ENCODE measurements at regions not wholly inside any gene's neighbourhood (a gene's known extent, or its start where the extent isn't known, plus 50 kb on each side); places are given as distances from the start of the nearest gene placed in this dataset.

- WGBS, 10 experiments: 31 to 100% (median 70%) methylated on average over 2 of the region's 2 CpGs; no CpG with 5 or more reads in 2 of the 10 experiments
These were observed 415.9 kb downstream of the SLC4A3 start for GRCh38 chr2:220043155-220043989.

GRCh38 chr2:220043990-220044335 is 416.5 kb downstream of the SLC4A3 start:
- no peak overlapping the region for H3K27ac ChIP-seq
- no peak overlapping the region for H3K4me3 ChIP-seq
- peaks cover 6 to 11% of the 10 kb centered on the region in 2 donors for H3K4me1 ChIP-seq (replicated peaks in 1 of 2)
- 61 to 100% (median 91%) methylated on average over 1 to 3 of the region's 3 CpGs for WGBS, 10 experiments
- in situ Hi-C loops (cut with MboI; ENCODE audit: low pct_unique_long_range_greater_than_20kb in 2 of 9, low sequenced_read_pairs in 9 of 9, unreplicated experiment in 9 of 9): no loop called here
- ATAC-seq (replicated peaks in 6 of 8): no peak

More at GRCh38 chr2:220043155-220043989, 415.9 kb downstream of the SLC4A3 start:
- ATAC-seq (replicated peaks in 6 of 8): peak in 2 of 8 experiments; percentile 36 to 69
- no peak overlapping the region for H3K4me3 ChIP-seq
- H3K4me1 ChIP-seq (replicated peaks in 1 of 2): peaks cover 6 to 11% of the 10 kb centered on the region in 2 donors
- H3K27ac ChIP-seq: no peak overlapping the region
- in situ Hi-C loops (cut with MboI; ENCODE audit: low pct_unique_long_range_greater_than_20kb in 2 of 9, low sequenced_read_pairs in 9 of 9, unreplicated experiment in 9 of 9): no loop called here

- H3K4me1 ChIP-seq (replicated peaks in 1 of 2): peaks cover 6 to 11% of the 10 kb centered on the region in 2 donors
- no peak overlapping the region for H3K27ac ChIP-seq
- in situ Hi-C loops (cut with MboI; ENCODE audit: low pct_unique_long_range_greater_than_20kb in 2 of 9, low sequenced_read_pairs in 9 of 9, unreplicated experiment in 9 of 9): no loop called here
- H3K4me3 ChIP-seq: no peak overlapping the region
- ATAC-seq (replicated peaks in 6 of 8): no peak
- whole genome bisulfite sequencing, 10 experiments: 11 to 100% (median 45%) methylated on average over 1 of the region's 1 CpG; no CpG with 5 or more reads in 5 of the 10 experiments
These were observed 417.0 kb downstream of the SLC4A3 start for GRCh38 chr2:220044383-220044782.

- peaks cover 2 to 6% of the 10 kb centered on the region in 2 donors for H3K4me1 ChIP-seq (replicated peaks in 1 of 2)
- 35 to 100% (median 86%) methylated on average over 1 to 2 of the region's 2 CpGs; no CpG with 5 or more reads in 3 of the 10 experiments for WGBS, 10 experiments
- H3K27ac ChIP-seq: no peak overlapping the region
- in situ Hi-C loops (cut with MboI; ENCODE audit: low pct_unique_long_range_greater_than_20kb in 2 of 9, low sequenced_read_pairs in 9 of 9, unreplicated experiment in 9 of 9): no loop called here
- ATAC-seq (replicated peaks in 6 of 8): no peak
- H3K4me3 ChIP-seq: no peak overlapping the region
These were observed 419.1 kb downstream of the SLC4A3 start for GRCh38 chr2:220046507-220046906.

GRCh38 chr2:220051716-220052115 is 424.3 kb downstream of the SLC4A3 start:
- H3K4me3 ChIP-seq: no peak overlapping the region
- H3K27ac ChIP-seq: no peak overlapping the region
- in situ Hi-C loops (cut with MboI; ENCODE audit: low pct_unique_long_range_greater_than_20kb in 2 of 9, low sequenced_read_pairs in 9 of 9, unreplicated experiment in 9 of 9): loop anchor here in 1 of 9 experiments (25.0 kb wide), 1 partner anchor 314 kb away; no protein-coding TSS in a partner anchor
- 0 to 100% (median 77%) methylated on average over 1 to 3 of the region's 3 CpGs; no CpG with 5 or more reads in 4 of the 10 experiments for WGBS, 10 experiments
- ATAC-seq (replicated peaks in 6 of 8): no peak
- H3K4me1 ChIP-seq (replicated peaks in 1 of 2): no peaks in the 10 kb centered on the region

GRCh38 chr2:220053919-220054318 is 426.5 kb downstream of the SLC4A3 start:
- no peak for ATAC-seq (replicated peaks in 6 of 8)
- peaks cover 0 to 3% of the 10 kb centered on the region in 2 donors for H3K4me1 ChIP-seq (replicated peaks in 1 of 2)
- no peak overlapping the region for H3K4me3 ChIP-seq
- H3K27ac ChIP-seq: no peak overlapping the region
- in situ Hi-C loops (cut with MboI; ENCODE audit: low pct_unique_long_range_greater_than_20kb in 2 of 9, low sequenced_read_pairs in 9 of 9, unreplicated experiment in 9 of 9): loop anchor here in 1 of 9 experiments (25.0 kb wide), 1 partner anchor 317 kb away; no protein-coding TSS in a partner anchor

- peaks cover 0 to 3% of the 10 kb centered on the region in 2 donors for H3K4me1 ChIP-seq (replicated peaks in 1 of 2)
- no peak for ATAC-seq (replicated peaks in 6 of 8)
- in situ Hi-C loops (cut with MboI; ENCODE audit: low pct_unique_long_range_greater_than_20kb in 2 of 9, low sequenced_read_pairs in 9 of 9, unreplicated experiment in 9 of 9): loop anchor here in 1 of 9 experiments (25.0 kb wide), 1 partner anchor 320 kb away; no protein-coding TSS in a partner anchor
- H3K27ac ChIP-seq: no peak overlapping the region
- 17 to 80% (median 58%) methylated on average over 1 to 3 of the region's 3 CpGs; no CpG with 5 or more reads in 3 of the 10 experiments for WGBS, 10 experiments
- no peak overlapping the region for H3K4me3 ChIP-seq
These were observed 430.0 kb downstream of the SLC4A3 start for GRCh38 chr2:220057391-220057790.

- in situ Hi-C loops (cut with MboI; ENCODE audit: low pct_unique_long_range_greater_than_20kb in 2 of 9, low sequenced_read_pairs in 9 of 9, unreplicated experiment in 9 of 9): loop anchor here in 1 of 9 experiments (25.0 kb wide), 1 partner anchor 321 kb away; no protein-coding TSS in a partner anchor
- 20 to 94% (median 77%) methylated on average over 1 to 7 of the region's 9 CpGs; no CpG with 5 or more reads in 3 of the 10 experiments for WGBS, 10 experiments
These were observed 430.5 kb downstream of the SLC4A3 start for GRCh38 chr2:220057916-220058315.

GRCh38 chr2:220064111-220065030 is 436.9 kb downstream of the SLC4A3 start:
- H3K27ac ChIP-seq: no peak overlapping the region
- H3K4me3 ChIP-seq: no peak overlapping the region
- no peak for ATAC-seq (replicated peaks in 6 of 8)
- in situ Hi-C loops (cut with MboI; ENCODE audit: low pct_unique_long_range_greater_than_20kb in 2 of 9, low sequenced_read_pairs in 9 of 9, unreplicated experiment in 9 of 9): loop anchor here in 1 of 9 experiments (25.0 kb wide), 1 partner anchor 327 kb away; no protein-coding TSS in a partner anchor
- WGBS, 10 experiments: 33 to 86% (median 69%) methylated on average over 1 to 11 of the region's 13 CpGs
- peaks cover 0 to 6% of the 10 kb centered on the region in 2 donors for H3K4me1 ChIP-seq (replicated peaks in 1 of 2)

More at GRCh38 chr2:220057916-220058315, 430.5 kb downstream of the SLC4A3 start:
- peaks cover 0 to 3% of the 10 kb centered on the region in 2 donors for H3K4me1 ChIP-seq (replicated peaks in 1 of 2)
- ATAC-seq (replicated peaks in 6 of 8): no peak
- H3K27ac ChIP-seq: no peak overlapping the region
- no peak overlapping the region for H3K4me3 ChIP-seq

GRCh38 chr2:220065581-220065980 is 438.2 kb downstream of the SLC4A3 start:
- WGBS, 10 experiments: 67 to 100% (median 83%) methylated on average over 1 to 2 of the region's 2 CpGs; no CpG with 5 or more reads in 6 of the 10 experiments
- Histone ChIP-seq H3K4me3 (no peak overlapping the region), H3K27ac (no peak overlapping the region), H3K4me1 (replicated peaks in 1 of 2) (peaks cover 0 to 6% of the 10 kb centered on the region in 2 donors)
- in situ Hi-C loops (cut with MboI; ENCODE audit: low pct_unique_long_range_greater_than_20kb in 2 of 9, low sequenced_read_pairs in 9 of 9, unreplicated experiment in 9 of 9): loop anchor here in 1 of 9 experiments (25.0 kb wide), 1 partner anchor 328 kb away; no protein-coding TSS in a partner anchor
- ATAC-seq (replicated peaks in 6 of 8): no peak

- peak in 1 of 8 experiments; percentile 19 for ATAC-seq (replicated peaks in 6 of 8)
- in situ Hi-C loops (cut with MboI; ENCODE audit: low pct_unique_long_range_greater_than_20kb in 2 of 9, low sequenced_read_pairs in 9 of 9, unreplicated experiment in 9 of 9): loop anchor here in 1 of 9 experiments (25.0 kb wide), 1 partner anchor 332 kb away; no protein-coding TSS in a partner anchor
- H3K4me3 ChIP-seq: no peak overlapping the region
- WGBS, 10 experiments: 70 to 80% (median 70%) methylated on average over 1 to 2 of the region's 2 CpGs; no CpG with 5 or more reads in 7 of the 10 experiments
- no peak overlapping the region for H3K27ac ChIP-seq
- peaks cover 0 to 13% of the 10 kb centered on the region in 2 donors for H3K4me1 ChIP-seq (replicated peaks in 1 of 2)
These were observed 441.4 kb downstream of the SLC4A3 start for GRCh38 chr2:220068846-220069245.

GRCh38 chr2:220070349-220070748 is 442.9 kb downstream of the SLC4A3 start:
- Histone ChIP-seq H3K4me3 (no peak overlapping the region), H3K4me1 (replicated peaks in 1 of 2) (peaks cover 0 to 13% of the 10 kb centered on the region in 2 donors), H3K27ac (no peak overlapping the region)
- ATAC-seq (replicated peaks in 6 of 8): peak in 1 of 8 experiments; percentile 67
- WGBS, 10 experiments: 0 to 100% (median 93%) methylated on average over 1 of the region's 1 CpG; no CpG with 5 or more reads in 2 of the 10 experiments
- in situ Hi-C loops (cut with MboI; ENCODE audit: low pct_unique_long_range_greater_than_20kb in 2 of 9, low sequenced_read_pairs in 9 of 9, unreplicated experiment in 9 of 9): loop anchor here in 1 of 9 experiments (25.0 kb wide), 1 partner anchor 333 kb away; no protein-coding TSS in a partner anchor

Data from motor neuron (in vitro differentiated cells).